ENCODE measurements at regions not wholly inside any gene's neighbourhood (a gene's known extent, or its start where the extent isn't known, plus 50 kb on each side); places are given as distances from the start of the nearest gene placed in this dataset.

DNA sequence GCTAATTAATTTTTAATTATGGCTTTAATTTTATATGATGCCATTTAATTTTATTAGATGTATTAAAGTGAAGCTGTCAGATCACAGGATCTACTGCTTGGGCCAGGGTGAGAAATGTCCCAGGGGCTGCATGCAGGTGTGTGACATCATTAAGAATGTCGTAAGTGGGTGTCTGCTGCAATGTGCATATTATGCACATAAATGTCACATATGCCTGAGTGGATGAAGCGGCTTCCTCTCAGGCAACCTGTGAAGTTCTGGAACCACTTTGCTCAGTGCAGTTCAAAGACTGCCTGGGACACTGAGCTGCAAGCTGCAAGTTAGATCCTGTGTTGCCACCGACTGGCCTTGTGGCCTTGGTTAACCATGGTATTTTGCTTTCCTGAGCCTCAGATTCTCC lies 355.0 kb downstream of the UQCRFS1 start:
- TF ChIP-seq, protein P1, sequence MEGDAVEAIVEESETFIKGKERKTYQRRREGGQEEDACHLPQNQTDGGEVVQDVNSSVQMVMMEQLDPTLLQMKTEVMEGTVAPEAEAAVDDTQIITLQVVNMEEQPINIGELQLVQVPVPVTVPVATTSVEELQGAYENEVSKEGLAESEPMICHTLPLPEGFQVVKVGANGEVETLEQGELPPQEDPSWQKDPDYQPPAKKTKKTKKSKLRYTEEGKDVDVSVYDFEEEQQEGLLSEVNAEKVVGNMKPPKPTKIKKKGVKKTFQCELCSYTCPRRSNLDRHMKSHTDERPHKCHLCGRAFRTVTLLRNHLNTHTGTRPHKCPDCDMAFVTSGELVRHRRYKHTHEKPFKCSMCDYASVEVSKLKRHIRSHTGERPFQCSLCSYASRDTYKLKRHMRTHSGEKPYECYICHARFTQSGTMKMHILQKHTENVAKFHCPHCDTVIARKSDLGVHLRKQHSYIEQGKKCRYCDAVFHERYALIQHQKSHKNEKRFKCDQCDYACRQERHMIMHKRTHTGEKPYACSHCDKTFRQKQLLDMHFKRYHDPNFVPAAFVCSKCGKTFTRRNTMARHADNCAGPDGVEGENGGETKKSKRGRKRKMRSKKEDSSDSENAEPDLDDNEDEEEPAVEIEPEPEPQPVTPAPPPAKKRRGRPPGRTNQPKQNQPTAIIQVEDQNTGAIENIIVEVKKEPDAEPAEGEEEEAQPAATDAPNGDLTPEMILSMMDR (IDR thresholded peaks at IDR 0.05; ENCODE audit: insufficient read depth, low read length, severe bottlenecking) = no peak
- DNase-seq (ENCODE audit: low read depth) = no peak
- Histone ChIP-seq H3K36me3 (ENCODE audit: control insufficient read depth, insufficient read depth, low read length) (no peaks in the 10 kb centered on the region), H3K4me3 (ENCODE audit: low read depth, low read length) (no peak overlapping the region), H3K27me3 (ENCODE audit: control insufficient read depth, insufficient read depth, low read length) (no peaks in the 10 kb centered on the region)
- no peak for FAIRE-seq

DNA sequence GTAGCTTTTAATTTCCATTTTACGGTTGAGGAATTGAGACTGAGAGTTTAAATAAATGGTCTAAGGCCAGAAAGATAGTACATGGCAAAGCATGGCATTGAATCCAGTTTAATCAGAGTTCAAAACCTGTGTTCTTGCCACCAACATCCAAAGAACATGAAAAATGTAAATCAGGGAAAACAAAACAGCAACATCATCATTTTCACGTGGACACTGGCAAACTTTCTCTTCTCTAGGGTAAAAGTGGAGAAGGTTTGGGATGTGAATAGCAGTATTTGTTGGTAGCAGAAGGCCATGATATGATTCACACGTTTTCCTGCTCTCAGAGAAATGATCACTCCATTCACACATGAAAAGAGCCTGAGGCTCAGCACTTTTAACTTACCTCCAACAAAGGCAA lies 357.7 kb downstream of the UQCRFS1 start:
- TF ChIP-seq, protein P1 (IDR thresholded peaks at IDR 0.05; ENCODE audit: insufficient read depth, low read length, severe bottlenecking) = no peak
- H3K27me3 ChIP-seq (ENCODE audit: control insufficient read depth, insufficient read depth, low read length) = no peaks in the 10 kb centered on the region
- FAIRE-seq (no peak), DNase-seq (ENCODE audit: low read depth) (no peak)
- no peak overlapping the region for H3K4me3 ChIP-seq (ENCODE audit: low read depth, low read length)
- no peaks in the 10 kb centered on the region for H3K36me3 ChIP-seq (ENCODE audit: control insufficient read depth, insufficient read depth, low read length)

DNA sequence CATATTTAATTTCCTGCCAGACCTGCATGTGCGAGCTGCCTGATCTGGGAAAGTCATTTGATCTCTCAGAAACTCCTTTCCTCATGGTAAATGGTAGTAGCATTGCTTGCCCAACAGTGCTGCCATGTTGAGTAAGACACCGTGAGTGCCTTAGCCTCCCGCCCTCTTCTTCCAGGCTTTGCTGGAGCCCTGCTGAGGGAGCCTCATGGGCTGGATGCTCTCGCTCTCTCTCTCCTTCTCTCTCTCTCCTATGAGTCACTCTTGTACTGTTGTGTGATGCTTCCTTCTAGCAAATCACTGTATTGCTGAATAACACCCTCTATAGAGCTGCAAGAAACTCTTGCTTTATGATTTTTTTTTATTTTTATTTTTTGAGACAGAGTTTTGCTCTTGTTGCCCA lies 365.5 kb downstream of the UQCRFS1 start:
- TF ChIP-seq, protein P1 (IDR thresholded peaks at IDR 0.05; ENCODE audit: insufficient read depth, low read length, severe bottlenecking) = no peak
- Histone ChIP-seq H3K4me3 (ENCODE audit: low read depth, low read length) (no peak overlapping the region), H3K36me3 (ENCODE audit: control insufficient read depth, insufficient read depth, low read length) (no peaks in the 10 kb centered on the region), H3K27me3 (ENCODE audit: control insufficient read depth, insufficient read depth, low read length) (no peaks in the 10 kb centered on the region)
- FAIRE-seq (no peak), DNase-seq (ENCODE audit: low read depth) (no peak)

DNA sequence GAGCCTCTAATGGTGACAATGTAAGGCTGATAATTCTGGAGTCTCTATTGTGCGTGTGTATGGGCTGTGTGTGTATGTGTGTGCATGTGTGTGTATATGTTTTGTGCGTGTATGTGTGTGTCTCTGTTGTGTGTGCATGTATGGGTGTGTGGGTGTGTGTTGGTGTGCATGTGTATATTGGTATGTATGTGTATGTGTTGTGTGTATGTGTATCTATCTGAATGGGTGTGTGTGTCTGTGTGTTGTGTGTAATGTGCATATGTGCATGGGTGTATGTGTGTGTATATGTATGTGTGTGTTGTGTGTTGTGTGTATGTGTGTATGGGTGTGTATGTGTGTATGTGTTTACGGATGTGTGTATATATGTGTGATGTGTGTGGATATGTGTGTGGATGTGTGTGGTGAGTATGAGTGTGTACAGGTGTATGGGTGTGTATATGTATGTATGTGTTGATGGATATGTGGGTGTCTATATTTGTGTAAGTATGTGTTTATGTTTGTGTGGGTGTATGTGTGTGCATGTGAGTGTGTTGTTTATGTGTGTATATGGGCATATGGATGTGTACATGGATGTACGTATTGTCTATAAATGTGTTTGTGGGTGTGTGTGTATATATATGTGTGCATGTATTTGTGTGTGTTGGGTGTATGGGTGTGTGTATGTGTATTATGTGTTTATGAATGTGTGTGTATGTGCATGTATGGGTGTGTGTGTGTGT lies 366.7 kb downstream of the UQCRFS1 start:
- TF ChIP-seq, protein P1 (IDR thresholded peaks at IDR 0.05; ENCODE audit: insufficient read depth, low read length, severe bottlenecking) = no peak
- no peaks in the 10 kb centered on the region for H3K36me3 ChIP-seq (ENCODE audit: control insufficient read depth, insufficient read depth, low read length)
- DNase-seq (ENCODE audit: low read depth) = no peak
- no peak overlapping the region for H3K4me3 ChIP-seq (ENCODE audit: low read depth, low read length)
- no peaks in the 10 kb centered on the region for H3K27me3 ChIP-seq (ENCODE audit: control insufficient read depth, insufficient read depth, low read length)
- FAIRE-seq = no peak

DNA sequence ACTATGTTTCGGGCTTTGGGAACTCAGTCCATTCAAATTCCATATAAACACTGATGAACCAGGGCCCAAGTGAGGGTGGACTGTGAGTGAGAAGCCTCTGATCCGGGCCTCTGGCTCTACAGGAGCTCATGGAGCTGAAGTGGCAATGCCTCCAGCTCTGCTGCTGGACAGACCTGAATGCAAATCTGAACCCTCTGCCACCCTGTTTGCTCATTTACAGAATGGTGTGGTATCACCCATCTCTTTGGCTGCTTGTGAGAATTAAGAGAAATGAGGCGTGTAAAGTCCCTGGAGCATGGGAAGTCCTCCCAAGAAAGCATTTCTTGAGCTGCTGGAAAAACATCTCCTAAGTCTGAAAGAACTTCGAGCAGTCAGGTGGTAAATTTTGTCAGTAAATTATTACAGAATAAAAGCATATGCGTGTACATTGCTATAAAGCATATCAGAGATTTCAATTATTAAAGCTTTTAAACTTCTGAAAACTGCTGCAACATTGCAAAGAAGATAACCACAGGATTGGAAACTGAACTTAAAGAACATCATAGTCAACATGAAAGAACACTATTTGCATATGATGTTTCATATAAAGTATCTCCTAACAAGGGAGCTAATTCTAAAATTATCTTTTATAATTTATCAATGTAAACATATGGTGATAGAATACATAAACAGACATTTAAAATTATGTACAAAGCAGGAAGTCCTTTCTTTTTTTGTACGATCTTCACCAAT lies 369.0 kb downstream of the UQCRFS1 start:
- no peak for FAIRE-seq

More for the DNA sequence above, 369.0 kb downstream of the UQCRFS1 start:
- TF ChIP-seq, protein P1 (IDR thresholded peaks at IDR 0.05; ENCODE audit: insufficient read depth, low read length, severe bottlenecking) = no peak
- H3K4me3 ChIP-seq (ENCODE audit: low read depth, low read length) = no peak overlapping the region
- DNase-seq (ENCODE audit: low read depth) = no peak
- H3K27me3 ChIP-seq (ENCODE audit: control insufficient read depth, insufficient read depth, low read length) = no peaks in the 10 kb centered on the region
- H3K36me3 ChIP-seq (ENCODE audit: control insufficient read depth, insufficient read depth, low read length) = no peaks in the 10 kb centered on the region

All from bronchial epithelial cell (primary cell).